Neural progenitor cell (in vitro differentiated cells): ENCODE measurements at regions not wholly inside any gene's neighbourhood (a gene's known extent, or its start where the extent isn't known, plus 50 kb on each side); places are given as distances from the start of the nearest gene placed in this dataset.

Experiments
- EZH2 ChIP-seq: fragments of 200-600 bp; sonication (generic); IDR thresholded peaks from 2 replicates; pipeline ENCODE4 v1.6.1; 2017; ENCODE audit warnings: antibody characterized with exemption, mild to moderate bottlenecking, moderate library complexity
- EZH2phosphoT487 ChIP-seq: fragments of 200-600 bp; sonication (generic); IDR thresholded peaks from 2 replicates; pipeline ENCODE4 v1.6.1; 2017; ENCODE audit warnings: antibody characterized with exemption
- TF ChIP-seq, protein P1 (sequence below): fragments of 200-600 bp; sonication (generic); IDR thresholded peaks from 2 replicates; pipeline ENCODE4 v1.5.1; 2017; ENCODE audit warnings: antibody characterized with exemption, mild to moderate bottlenecking

DNA sequence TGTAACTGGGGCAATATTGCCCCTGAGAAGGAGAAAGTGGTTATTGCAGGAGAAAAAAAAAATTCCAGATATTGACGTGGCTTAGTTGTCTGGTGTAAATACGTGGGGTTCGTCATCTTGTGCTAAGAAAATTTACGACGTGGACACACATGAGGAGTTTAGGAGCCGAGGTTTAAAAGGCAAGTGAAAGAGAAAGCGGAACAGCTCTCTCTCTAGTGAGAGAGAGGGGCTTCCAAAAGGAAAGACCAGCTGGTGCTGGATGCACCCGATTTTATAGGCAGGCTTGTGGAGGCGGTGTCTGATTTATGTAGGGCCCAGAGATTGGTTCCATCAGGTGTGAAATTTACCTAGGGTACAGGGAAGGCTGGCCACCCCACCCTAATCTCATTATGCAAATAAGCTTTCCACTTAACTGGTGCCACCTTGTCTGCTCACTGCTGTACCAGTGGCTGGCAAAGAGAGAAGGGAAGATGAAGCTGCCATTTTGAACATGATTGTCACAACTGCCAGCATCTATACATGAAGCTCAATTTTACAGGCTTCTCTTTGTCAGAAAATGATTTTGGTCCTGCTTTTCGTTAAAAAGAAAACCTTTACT, 845.1 kb downstream of the DACH1 start:
- TF ChIP-seq EZH2 (no peak), EZH2phosphoT487 (no peak)
- TF ChIP-seq, protein P1, sequence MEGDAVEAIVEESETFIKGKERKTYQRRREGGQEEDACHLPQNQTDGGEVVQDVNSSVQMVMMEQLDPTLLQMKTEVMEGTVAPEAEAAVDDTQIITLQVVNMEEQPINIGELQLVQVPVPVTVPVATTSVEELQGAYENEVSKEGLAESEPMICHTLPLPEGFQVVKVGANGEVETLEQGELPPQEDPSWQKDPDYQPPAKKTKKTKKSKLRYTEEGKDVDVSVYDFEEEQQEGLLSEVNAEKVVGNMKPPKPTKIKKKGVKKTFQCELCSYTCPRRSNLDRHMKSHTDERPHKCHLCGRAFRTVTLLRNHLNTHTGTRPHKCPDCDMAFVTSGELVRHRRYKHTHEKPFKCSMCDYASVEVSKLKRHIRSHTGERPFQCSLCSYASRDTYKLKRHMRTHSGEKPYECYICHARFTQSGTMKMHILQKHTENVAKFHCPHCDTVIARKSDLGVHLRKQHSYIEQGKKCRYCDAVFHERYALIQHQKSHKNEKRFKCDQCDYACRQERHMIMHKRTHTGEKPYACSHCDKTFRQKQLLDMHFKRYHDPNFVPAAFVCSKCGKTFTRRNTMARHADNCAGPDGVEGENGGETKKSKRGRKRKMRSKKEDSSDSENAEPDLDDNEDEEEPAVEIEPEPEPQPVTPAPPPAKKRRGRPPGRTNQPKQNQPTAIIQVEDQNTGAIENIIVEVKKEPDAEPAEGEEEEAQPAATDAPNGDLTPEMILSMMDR: no peak
